HG03135 (cell line): ENCODE measurements at regions not wholly inside any gene's neighbourhood (a gene's known extent, or its start where the extent isn't known, plus 50 kb on each side); places are given as distances from the start of the nearest gene placed in this dataset.

Source experiments
- ATAC-seq: cut with Tn5 transposase; IDR thresholded peaks from one replicate; pipeline ENCODE4 v1.9.1; 2021; ENCODE audit warnings: mild to moderate bottlenecking, moderate library complexity; ENCODE audit not compliant: unreplicated experiment

- ATAC-seq: no peak
Measured at GRCh38 chr14:98280436-98280835, 991.6 kb downstream of the BCL11B start.

- ATAC-seq: no peak
Measured at GRCh38 chr14:98288825-98289224, 983.2 kb downstream of the BCL11B start.

- ATAC-seq: no peak
Measured at GRCh38 chr14:98290596-98290995, 981.4 kb downstream of the BCL11B start.

- ATAC-seq: no peak
Measured at GRCh38 chr14:98292191-98292590, 979.8 kb downstream of the BCL11B start.

GRCh38 chr14:98293576-98293975 lies 978.4 kb downstream of the BCL11B start:
- no peak for ATAC-seq

- no peak for ATAC-seq
Measured at GRCh38 chr14:98296895-98297294, 975.1 kb downstream of the BCL11B start.

GRCh38 chr14:98297567-98297966 lies 974.4 kb downstream of the BCL11B start:
- ATAC-seq: no peak

GRCh38 chr14:98298481-98299244 lies 973.3 kb downstream of the BCL11B start:
- no peak for ATAC-seq

- ATAC-seq: no peak
Measured at GRCh38 chr14:98301681-98302080, 970.3 kb downstream of the BCL11B start.

- no peak for ATAC-seq
Measured at GRCh38 chr14:98304574-98304973, 967.4 kb downstream of the BCL11B start.

- no peak for ATAC-seq
Measured at GRCh38 chr14:98309591-98309990, 962.4 kb downstream of the BCL11B start.

GRCh38 chr14:98312006-98312405 lies 960.0 kb downstream of the BCL11B start:
- ATAC-seq: no peak

- ATAC-seq: no peak
Measured at GRCh38 chr14:98321841-98322240, 950.2 kb downstream of the BCL11B start.

GRCh38 chr14:98323836-98324235 lies 948.2 kb downstream of the BCL11B start:
- no peak for ATAC-seq

- ATAC-seq: no peak
Measured at GRCh38 chr14:98325761-98326160, 946.2 kb downstream of the BCL11B start.

GRCh38 chr14:98328496-98328895 lies 943.5 kb downstream of the BCL11B start:
- no peak for ATAC-seq

GRCh38 chr14:98334186-98334585 lies 937.8 kb downstream of the BCL11B start:
- no peak for ATAC-seq

- no peak for ATAC-seq
Measured at GRCh38 chr14:98341211-98341610, 930.8 kb downstream of the BCL11B start.

- ATAC-seq: no peak
Measured at GRCh38 chr14:98345161-98345560, 926.8 kb downstream of the BCL11B start.

GRCh38 chr14:98347686-98348085 lies 924.3 kb downstream of the BCL11B start:
- no peak for ATAC-seq

GRCh38 chr14:98348505-98348904 lies 923.5 kb downstream of the BCL11B start:
- no peak for ATAC-seq

- no peak for ATAC-seq
Measured at GRCh38 chr14:98350213-98350612, 921.8 kb downstream of the BCL11B start.

GRCh38 chr14:98364961-98365360 lies 907.0 kb downstream of the BCL11B start:
- ATAC-seq: no peak
